Activated naive CD4-positive, alpha-beta T cell treated with anti-CD3 and anti-CD28 coated beads, Interleukin-2, amount 50 U/mL, for 24 hours (primary cell): ENCODE measurements at regions not wholly inside any gene's neighbourhood (a gene's known extent, or its start where the extent isn't known, plus 50 kb on each side); places are given as distances from the start of the nearest gene placed in this dataset.
A peak's percentile ranks its signal among the peaks of the same experiment; 100 is the strongest.
"Not testable (repeated sequence)": the region's sequence is repeated elsewhere in the genome, so short reads cannot be mapped to it uniquely, and the experiment has no call there.

Experiments used
- H3K27ac Mint-ChIP-seq: one replicate; pipeline ENCODE4 v1.8.0; 2021; ENCODE audit warnings: mild to moderate bottlenecking, mixed read lengths
- H3K27me3 Mint-ChIP-seq: one replicate; pipeline ENCODE4 v1.8.0; 2021; ENCODE audit warnings: mixed read lengths
- H3K36me3 Mint-ChIP-seq: one replicate; pipeline ENCODE4 v1.8.0; 2021; ENCODE audit warnings: mixed read lengths
- H3K4me1 Mint-ChIP-seq: one replicate; pipeline ENCODE4 v1.8.0; 2021; ENCODE audit warnings: mixed read lengths
- H3K4me3 Mint-ChIP-seq: one replicate; pipeline ENCODE4 v1.8.0; 2021; ENCODE audit warnings: mild to moderate bottlenecking, mixed read lengths
- H3K9me3 Mint-ChIP-seq: one replicate; pipeline ENCODE4 v1.8.0; 2021; ENCODE audit warnings: mixed read lengths

DNA sequence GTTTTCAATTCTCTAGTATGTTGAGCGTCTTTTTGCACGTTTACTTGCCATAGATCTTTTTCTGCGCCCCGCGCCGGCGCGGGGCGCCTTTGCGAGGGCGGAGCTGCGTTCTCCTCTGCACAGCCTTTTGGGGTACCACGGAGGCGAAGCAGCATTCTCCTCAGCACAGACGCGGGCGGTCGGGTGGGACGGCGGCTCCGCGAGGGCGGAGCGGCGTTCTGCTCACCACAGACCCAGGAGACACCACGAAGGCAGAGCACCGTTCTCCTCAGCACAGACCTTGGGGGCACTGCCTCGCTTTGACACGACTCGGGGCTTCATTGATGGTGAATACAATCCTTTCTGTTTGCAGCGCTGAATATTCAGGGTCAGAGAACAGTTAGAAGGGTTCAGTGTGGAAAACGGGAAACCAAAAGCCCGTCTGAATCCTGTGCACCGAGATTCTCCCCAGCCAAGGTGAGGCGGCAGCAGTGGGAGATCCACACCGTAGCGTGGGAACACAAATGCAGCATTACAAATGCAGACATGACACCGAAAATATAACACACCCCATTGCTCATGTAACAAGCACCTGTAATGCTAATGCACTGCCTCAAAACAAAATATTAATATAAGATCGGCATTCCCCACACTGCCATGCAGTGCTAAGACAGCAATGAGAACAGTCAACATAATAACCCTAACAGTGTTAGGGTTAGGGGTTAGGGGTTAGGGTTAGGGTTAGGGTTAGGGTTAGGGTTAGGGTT lies 190.7 kb upstream of the VIPR2 start:
- H3K4me1 Mint-ChIP-seq, H3K4me3 Mint-ChIP-seq, H3K36me3 Mint-ChIP-seq, H3K27me3 Mint-ChIP-seq, H3K9me3 Mint-ChIP-seq: not testable (repeated sequence)
- H3K27ac Mint-ChIP-seq, result peak overlapping the region; percentile 41

DNA sequence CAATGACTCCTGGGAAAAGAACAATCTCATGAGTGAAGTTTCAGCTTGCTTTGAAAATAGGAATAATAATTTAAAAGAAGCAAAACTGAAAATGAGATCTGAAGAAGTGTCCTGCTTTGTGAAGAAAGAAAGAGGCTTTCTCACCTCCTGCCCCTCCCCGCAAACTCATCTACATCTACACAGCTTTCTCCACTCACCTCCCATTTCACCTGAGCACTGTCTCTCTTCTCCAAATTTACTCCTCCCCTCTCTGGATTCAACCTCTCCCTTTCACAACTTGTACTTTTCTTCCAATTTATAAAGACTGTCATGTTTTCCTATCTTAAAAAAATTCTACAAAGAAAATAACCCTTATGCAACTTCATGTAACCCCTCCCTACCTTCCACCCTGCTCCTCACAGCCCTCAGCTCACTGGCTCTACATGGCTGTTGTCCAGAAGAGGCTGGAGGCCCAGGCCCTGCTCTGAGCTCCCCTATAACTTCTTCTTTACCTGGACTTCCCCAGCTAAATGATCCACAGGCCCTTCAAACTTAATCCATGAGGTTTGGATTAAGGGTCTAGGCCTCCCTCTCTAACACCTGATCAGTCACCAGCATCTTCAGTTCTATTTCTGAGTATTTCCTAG lies 188.3 kb upstream of the VIPR2 start:
- H3K36me3 Mint-ChIP-seq, H3K4me1 Mint-ChIP-seq, H3K27me3 Mint-ChIP-seq, H3K4me3 Mint-ChIP-seq, H3K9me3 Mint-ChIP-seq, H3K27ac Mint-ChIP-seq: not testable (repeated sequence)

DNA sequence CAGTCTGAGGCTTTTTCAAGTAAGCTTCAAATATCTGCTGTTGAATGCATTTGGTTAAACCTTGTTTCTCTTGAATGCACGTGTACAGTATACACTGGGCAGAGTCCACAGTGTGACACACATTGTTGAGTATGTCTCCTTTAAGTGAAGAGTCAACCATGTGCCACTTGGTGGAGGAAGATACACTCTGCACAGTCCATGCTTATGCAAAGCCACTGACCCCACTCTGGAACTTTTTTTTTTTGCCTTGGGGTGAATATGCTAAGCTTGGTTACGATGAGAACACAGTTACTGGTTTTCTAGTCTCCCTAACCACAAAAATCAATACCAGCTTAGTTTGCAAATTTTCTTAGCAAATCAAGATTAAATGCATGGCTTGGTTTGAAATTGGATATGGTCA lies 186.8 kb upstream of the VIPR2 start:
- Mint-ChIP-seq H3K27me3 (peaks cover 3% of the 10 kb centered on the region), H3K9me3 (peaks cover 9% of the 10 kb centered on the region)

DNA sequence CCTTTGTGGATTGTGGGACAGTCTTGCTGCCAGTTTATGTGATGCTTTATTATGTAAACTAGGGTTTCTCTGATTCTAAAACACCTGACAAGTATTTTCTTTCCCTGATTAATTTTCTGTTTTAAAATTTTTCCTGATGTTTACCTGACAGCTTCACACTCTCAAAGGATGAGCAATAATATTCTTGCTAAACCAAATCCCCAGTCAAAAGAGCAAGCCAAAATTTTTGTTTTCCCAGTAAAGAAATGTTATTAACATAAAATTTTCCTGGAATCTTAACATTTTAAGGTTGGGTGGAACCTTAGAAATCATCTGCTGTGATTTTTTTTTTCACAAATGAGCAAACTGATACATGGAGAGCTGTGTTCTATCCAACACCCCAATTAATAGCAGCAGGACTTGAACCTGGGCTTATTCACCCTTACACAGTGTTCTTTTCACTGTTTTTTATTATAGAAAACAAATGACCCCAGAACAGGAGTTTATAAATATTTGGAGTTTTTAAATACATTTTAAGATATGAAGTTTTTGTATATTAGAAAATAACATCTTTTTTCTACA lies 185.2 kb upstream of the VIPR2 start:
- H3K27ac Mint-ChIP-seq, result no peak overlapping the region
- H3K36me3 Mint-ChIP-seq, result no peaks in the 10 kb centered on the region
- no peaks in the 10 kb centered on the region for H3K4me1 Mint-ChIP-seq
- H3K4me3 Mint-ChIP-seq, result no peak overlapping the region
- peaks cover 13% of the 10 kb centered on the region for H3K9me3 Mint-ChIP-seq
- peaks cover 3% of the 10 kb centered on the region for H3K27me3 Mint-ChIP-seq

More for the DNA sequence above, 186.8 kb upstream of the VIPR2 start:
- Mint-ChIP-seq H3K36me3 (no peaks in the 10 kb centered on the region), H3K4me3 (no peak overlapping the region), H3K4me1 (no peaks in the 10 kb centered on the region), H3K27ac (no peak overlapping the region)

DNA sequence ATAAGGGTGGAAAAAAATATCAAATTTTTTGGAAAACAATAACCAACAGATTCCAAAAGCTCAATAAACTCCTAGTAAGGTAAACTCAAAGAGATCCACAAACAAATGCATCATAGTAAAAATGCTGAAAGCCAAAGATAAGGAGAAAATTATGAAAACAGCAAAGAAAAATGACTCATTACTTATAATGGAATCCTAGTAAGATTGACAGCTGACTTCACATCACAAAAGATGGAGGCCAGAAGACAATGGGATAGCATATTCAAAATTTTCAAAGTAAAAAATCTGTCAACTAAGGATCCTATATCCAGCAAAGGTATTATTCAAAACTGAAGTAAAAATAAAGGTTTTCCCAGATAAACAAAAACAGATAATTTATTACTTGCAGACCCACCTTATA lies 183.4 kb upstream of the VIPR2 start:
- Mint-ChIP-seq H3K36me3 (no peaks in the 10 kb centered on the region), H3K4me3 (no peak overlapping the region), H3K4me1 (no peaks in the 10 kb centered on the region), H3K9me3 (peaks cover 13% of the 10 kb centered on the region), H3K27ac (no peak overlapping the region), H3K27me3 (peaks cover 3% of the 10 kb centered on the region)

DNA sequence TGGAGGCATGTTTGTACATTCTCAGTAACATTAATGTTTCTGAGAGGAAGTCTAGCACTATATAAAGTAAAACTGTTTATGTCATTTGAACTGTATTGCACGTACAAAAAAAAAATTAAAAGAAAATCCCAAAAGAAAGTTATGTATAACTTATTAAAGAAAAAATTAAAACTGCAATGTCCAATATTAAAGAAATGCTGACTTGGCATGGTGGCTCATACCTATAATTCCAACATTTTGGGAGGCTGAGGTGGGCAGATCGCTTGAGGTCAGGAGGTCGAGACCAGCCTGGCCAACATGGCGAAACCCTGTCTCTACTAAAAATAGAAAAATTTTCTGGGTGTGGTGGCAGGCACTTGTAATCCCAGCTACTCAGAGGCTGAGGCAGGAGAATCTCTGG lies 178.7 kb upstream of the VIPR2 start:
- Mint-ChIP-seq H3K36me3 (no peaks in the 10 kb centered on the region), H3K9me3 (peaks cover 13% of the 10 kb centered on the region), H3K4me1 (no peaks in the 10 kb centered on the region), H3K4me3 (no peak overlapping the region), H3K27me3 (peaks cover 10% of the 10 kb centered on the region), H3K27ac (no peak overlapping the region)

DNA sequence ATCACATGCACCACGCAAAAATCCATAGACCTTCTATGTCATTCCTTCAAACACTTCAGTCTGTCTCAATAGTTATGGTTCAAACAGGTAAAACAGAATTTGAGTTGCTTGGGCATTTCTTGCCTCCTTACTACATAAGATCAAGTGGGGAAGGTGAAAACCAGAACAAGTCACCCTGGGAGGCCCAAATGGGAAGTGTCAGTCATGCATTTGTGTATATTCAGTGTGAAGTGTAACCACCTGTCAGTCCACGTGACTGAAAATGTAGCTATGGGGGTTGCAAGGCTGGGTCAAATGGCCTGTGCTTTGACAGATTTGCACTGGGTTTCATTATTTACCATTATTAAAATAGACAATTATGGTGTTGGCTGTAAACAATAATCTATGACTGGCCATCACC lies 176.6 kb upstream of the VIPR2 start:
- H3K27ac Mint-ChIP-seq, result no peak overlapping the region
- no peak overlapping the region for H3K4me3 Mint-ChIP-seq
- peaks cover 5% of the 10 kb centered on the region for H3K9me3 Mint-ChIP-seq
- H3K4me1 Mint-ChIP-seq, result no peaks in the 10 kb centered on the region
- H3K36me3 Mint-ChIP-seq, result no peaks in the 10 kb centered on the region
- peaks cover 11% of the 10 kb centered on the region for H3K27me3 Mint-ChIP-seq

DNA sequence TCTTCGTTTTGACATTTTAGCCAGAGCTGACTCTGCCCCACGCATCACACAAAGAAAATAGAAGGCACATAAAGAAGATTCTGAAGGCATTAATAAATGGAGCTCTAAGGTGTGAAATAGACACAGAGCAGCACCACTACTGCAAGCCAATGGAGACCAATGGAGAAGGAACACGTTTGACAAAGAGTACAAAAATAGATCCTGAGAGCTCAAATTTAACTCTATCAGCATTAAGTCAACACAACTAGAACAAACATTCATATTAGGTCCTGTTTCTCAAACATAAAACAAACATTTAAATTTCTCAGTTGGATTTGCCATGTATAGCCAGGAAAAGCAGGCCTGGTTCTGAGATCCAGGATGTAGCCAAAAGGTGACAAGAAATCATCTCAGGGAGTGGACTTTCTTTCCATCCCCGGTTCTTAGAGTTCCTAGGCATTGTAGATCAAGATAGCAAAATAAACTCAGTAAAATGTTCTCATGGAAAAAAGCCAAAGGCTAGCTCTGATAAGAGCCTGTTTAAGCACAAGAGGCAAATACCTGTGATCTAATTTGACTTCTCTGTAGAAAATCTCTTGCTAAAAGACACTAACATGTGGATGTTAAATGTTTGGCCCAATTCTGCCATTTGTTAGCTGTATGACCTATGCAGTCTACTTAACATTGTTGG lies 174.2 kb upstream of the VIPR2 start:
- H3K4me1 Mint-ChIP-seq, result no peaks in the 10 kb centered on the region
- peaks cover 10% of the 10 kb centered on the region for H3K27me3 Mint-ChIP-seq
- H3K27ac Mint-ChIP-seq, result no peak overlapping the region
- no peaks in the 10 kb centered on the region for H3K9me3 Mint-ChIP-seq
- no peak overlapping the region for H3K4me3 Mint-ChIP-seq
- no peaks in the 10 kb centered on the region for H3K36me3 Mint-ChIP-seq

DNA sequence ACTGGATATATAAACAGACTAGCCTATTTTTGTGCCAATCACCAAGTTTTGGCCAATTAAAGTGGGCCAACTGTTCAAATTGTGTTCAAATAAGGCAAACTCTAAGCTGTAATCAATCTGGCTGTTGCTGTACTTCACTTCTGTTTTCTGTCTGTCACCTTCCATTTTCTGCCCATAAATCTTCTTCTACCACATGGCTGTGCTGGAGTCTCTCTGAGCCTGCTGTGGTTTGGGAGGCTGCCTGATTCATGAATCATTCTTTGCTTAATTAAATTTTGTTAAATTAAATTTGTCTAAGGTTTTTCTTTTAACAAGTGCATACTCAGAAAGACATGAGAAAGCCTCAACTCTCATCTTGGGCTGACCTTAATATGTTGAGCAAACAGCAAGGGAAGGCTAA lies 172.6 kb upstream of the VIPR2 start:
- no peak overlapping the region for H3K27ac Mint-ChIP-seq
- no peaks in the 10 kb centered on the region for H3K36me3 Mint-ChIP-seq
- H3K4me1 Mint-ChIP-seq, result no peaks in the 10 kb centered on the region
- H3K27me3 Mint-ChIP-seq, result peaks cover 11% of the 10 kb centered on the region
- no peaks in the 10 kb centered on the region for H3K9me3 Mint-ChIP-seq
- H3K4me3 Mint-ChIP-seq, result no peak overlapping the region

DNA sequence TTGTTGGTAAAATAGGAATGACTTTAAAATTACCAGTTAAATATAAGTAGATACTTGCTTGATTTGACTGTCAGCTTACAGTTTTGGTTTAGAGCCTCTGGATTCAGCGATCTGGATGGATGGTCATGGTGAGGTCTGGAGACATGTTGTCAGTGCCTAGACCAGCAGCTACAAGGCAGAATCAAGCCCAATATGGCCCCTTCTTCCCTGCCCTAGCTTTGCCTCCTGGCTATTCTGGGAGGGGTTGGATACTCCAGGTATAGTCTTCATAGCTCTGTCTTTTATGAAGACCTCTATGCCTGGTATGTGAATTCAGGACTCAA lies 166.5 kb upstream of the VIPR2 start:
- H3K4me3 Mint-ChIP-seq, result no peak overlapping the region
- peaks cover 8% of the 10 kb centered on the region for H3K27me3 Mint-ChIP-seq
- H3K4me1 Mint-ChIP-seq, result no peaks in the 10 kb centered on the region
- H3K27ac Mint-ChIP-seq, result no peak overlapping the region
- no peaks in the 10 kb centered on the region for H3K36me3 Mint-ChIP-seq
- H3K9me3 Mint-ChIP-seq, result no peaks in the 10 kb centered on the region

DNA sequence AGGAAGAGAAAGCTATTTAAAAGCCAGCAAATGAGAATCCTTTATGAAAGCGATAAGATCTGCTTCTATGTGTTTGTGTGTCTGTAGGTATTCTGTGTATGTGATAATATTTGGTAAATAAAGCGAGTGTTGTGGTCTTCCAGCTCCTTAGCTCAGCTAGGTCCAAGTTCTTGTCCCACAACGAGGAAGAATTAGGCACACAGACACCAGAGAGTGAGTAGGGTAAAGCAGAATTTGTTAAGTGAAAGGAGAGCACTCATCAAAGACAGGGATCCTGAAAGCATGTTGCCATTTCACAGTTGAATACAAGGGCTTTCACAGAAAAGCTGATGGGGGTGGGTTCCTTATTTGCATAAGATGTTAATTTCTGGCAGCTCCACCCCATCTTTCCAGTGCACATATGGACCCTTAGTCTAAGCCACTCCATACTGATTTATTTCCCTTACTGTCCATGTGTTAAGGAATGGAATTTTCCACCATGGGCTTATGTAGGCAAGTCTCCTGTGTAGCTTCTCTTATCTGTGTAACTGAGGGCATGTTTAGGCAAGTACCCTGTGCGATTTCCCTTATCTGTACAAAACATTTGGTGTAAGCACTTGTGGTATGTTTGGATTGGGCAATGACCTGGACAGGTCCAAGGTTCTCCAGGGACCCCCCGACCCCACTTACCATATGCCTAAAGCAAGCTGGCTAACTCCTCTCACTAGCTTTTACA lies 165.9 kb upstream of the VIPR2 start:
- H3K27ac Mint-ChIP-seq, result no peak overlapping the region
- H3K4me1 Mint-ChIP-seq, result no peaks in the 10 kb centered on the region
- no peaks in the 10 kb centered on the region for H3K36me3 Mint-ChIP-seq
- H3K27me3 Mint-ChIP-seq, result peaks cover 8% of the 10 kb centered on the region
- no peaks in the 10 kb centered on the region for H3K9me3 Mint-ChIP-seq
- H3K4me3 Mint-ChIP-seq, result no peak overlapping the region

DNA sequence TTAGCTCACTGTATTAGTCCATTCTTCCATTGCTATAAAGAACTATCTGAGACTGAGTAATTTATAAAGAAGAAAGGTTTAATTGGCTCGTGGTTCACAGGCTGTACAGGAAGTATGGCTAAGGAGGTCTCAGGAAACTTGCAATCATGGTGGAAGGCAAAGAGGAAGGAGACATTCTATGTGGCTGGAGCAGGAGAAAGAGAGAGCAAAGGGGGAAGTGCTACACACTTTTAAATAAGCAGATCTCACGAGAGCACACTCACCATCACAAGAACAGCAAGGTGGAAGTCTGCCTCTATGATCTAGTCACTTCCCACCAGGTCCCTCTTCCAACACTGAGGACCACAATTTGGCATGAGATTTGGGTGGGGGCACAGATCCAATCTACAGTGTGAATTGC lies 164.5 kb upstream of the VIPR2 start:
- H3K9me3 Mint-ChIP-seq, H3K27ac Mint-ChIP-seq, H3K4me3 Mint-ChIP-seq, H3K36me3 Mint-ChIP-seq, H3K27me3 Mint-ChIP-seq, H3K4me1 Mint-ChIP-seq: not testable (repeated sequence)

DNA sequence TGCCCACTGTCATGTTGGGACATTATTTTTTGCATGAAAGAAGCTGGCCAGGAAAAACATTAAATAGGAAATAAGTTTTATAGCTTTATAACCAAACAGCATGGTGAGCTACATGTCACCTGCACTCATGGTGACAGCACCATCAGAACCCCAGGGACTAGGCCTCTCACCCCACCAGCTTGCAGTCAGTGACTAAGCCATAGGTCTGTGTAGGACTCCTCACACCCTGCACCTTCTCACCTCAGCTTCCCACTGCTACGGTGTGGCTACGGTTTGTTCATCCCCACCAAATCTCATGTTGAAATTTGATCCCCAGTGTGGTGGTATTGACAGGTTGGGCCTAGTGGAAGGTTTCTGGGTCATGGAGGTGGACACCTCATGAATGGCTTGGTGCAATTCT lies 161.3 kb upstream of the VIPR2 start:
- H3K36me3 Mint-ChIP-seq, result no peaks in the 10 kb centered on the region
- H3K4me1 Mint-ChIP-seq, result no peaks in the 10 kb centered on the region
- peaks cover 9% of the 10 kb centered on the region for H3K27me3 Mint-ChIP-seq
- H3K4me3 Mint-ChIP-seq, result no peak overlapping the region
- H3K9me3 Mint-ChIP-seq, result peaks cover 4% of the 10 kb centered on the region
- no peak overlapping the region for H3K27ac Mint-ChIP-seq

DNA sequence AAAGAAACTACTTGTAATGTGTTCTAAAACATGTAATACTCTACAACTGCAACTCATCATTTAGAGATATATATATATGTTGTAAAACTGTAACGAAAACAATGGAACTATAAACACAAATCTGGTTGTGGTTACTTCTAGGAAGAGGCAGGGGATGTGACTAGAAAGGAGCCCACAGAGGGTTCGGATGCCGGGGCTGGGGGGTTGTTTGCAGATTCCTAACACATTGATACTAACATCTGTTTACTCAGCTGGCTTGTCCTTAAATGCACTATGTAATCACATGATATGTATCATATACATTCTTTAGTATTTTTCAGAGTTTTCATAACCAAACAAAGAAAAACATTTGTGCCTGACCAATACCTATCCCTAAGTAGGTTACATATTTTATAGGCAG lies 160.5 kb upstream of the VIPR2 start:
- not testable (repeated sequence) for H3K27ac Mint-ChIP-seq, H3K27me3 Mint-ChIP-seq, H3K4me3 Mint-ChIP-seq, H3K4me1 Mint-ChIP-seq, H3K9me3 Mint-ChIP-seq, H3K36me3 Mint-ChIP-seq

DNA sequence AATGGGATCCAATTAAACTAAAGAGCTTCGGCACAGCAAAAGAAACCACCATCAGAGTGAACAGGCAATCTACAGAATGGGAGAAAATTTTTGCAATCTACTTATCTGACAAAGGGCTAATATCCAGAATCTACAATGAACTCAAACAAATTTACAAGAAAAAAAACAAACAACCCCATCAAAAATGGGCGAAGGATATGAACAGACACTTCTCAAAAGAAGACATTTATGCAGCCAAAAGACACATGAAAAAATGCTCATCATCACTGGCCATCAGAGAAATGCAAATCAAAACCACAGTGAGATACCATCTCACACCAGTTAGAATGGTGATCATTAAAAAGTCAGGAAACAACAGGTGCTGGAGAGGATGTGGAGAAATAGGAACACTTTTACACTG lies 158.8 kb upstream of the VIPR2 start:
- not testable (repeated sequence) for H3K27ac Mint-ChIP-seq, H3K27me3 Mint-ChIP-seq, H3K4me3 Mint-ChIP-seq, H3K36me3 Mint-ChIP-seq, H3K4me1 Mint-ChIP-seq, H3K9me3 Mint-ChIP-seq

DNA sequence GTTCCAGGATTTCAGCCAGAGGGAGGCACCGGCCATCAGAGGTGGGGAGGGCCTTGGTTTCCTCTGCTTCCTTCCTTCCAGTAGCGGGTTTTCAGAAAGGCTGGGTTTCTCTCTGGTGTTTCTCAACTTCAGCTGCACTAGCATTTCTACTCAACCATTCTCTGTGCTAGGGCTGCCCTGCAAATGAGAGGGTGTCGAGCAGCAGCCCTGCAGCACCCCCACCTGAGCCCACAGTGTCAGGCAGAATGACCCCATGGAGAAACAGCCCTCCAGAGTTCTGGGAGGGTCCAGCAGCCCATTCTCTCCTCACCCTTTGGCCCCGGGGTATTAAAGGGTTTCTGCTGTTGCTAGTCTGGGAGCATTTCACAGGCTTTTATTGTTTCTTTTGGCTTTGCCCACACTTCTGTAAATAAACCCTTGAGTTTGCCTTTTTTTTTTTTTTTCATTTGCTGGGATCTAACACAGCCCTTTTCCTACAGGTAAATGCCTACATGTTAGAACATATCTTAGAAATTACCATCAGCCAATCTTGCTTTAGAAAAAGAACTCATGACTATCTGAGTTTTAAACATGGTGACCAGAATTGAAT lies 151.5 kb upstream of the VIPR2 start:
- peaks cover 9% of the 10 kb centered on the region for H3K9me3 Mint-ChIP-seq
- no peak overlapping the region for H3K27ac Mint-ChIP-seq
- no peaks in the 10 kb centered on the region for H3K4me1 Mint-ChIP-seq
- H3K4me3 Mint-ChIP-seq, result no peak overlapping the region
- H3K27me3 Mint-ChIP-seq, result peaks cover 9% of the 10 kb centered on the region
- no peaks in the 10 kb centered on the region for H3K36me3 Mint-ChIP-seq
